ENCODE measurements at regions not wholly inside any gene's neighbourhood (a gene's known extent, or its start where the extent isn't known, plus 50 kb on each side); places are given as distances from the start of the nearest gene placed in this dataset.

GRCh38 chr2:42961961-42962360, 169.6 kb upstream of the HAAO start:
- Histone ChIP-seq H3K36me3 (ENCODE audit: insufficient read depth, low read length) (no peaks in the 10 kb centered on the region), H3K9me3 (ENCODE audit: low read length) (no peaks in the 10 kb centered on the region), H3K9ac (ENCODE audit: low read length) (no peak overlapping the region), H3K27ac (ENCODE audit: low read depth, low read length) (peak overlapping the region; percentile 46), H3K27me3 (ENCODE audit: control insufficient read depth in 1 of 2, insufficient read depth in 2 of 2, low read length in 2 of 2) (no peaks in the 10 kb centered on the region), H3K4me1 (ENCODE audit: insufficient read depth, low read length) (peaks cover 53% of the 10 kb centered on the region), H3K4me3 (ENCODE audit: low read depth in 1 of 2, low read length in 2 of 2) (no peak overlapping the region)

DNA sequence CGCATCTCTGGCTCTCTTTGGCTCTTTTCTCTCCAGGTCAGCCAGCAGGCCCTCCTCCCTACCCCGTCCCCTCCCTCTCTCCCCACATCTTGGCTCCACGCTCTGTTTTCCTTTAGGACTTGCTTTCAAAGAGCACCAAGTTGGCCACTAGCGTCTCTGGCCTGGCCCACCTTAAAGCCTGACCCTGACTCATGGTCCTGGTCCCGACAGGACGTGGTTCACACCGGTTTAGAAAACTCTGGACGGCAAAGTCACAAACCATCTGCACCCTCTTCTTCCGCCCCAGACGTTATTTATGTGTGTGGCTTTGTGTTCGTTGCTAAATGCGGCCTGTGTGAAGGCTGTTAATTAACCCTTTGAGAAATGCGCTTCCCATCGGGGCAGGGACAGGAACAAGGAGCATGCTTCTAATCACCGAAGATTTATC, 169.0 kb upstream of the HAAO start:
- Histone ChIP-seq H3K9ac (ENCODE audit: low read length) (no peak overlapping the region), H3K36me3 (ENCODE audit: insufficient read depth, low read length) (no peaks in the 10 kb centered on the region), H3K27me3 (ENCODE audit: control insufficient read depth in 1 of 2, insufficient read depth in 2 of 2, low read length in 2 of 2) (no peaks in the 10 kb centered on the region), H3K4me3 (ENCODE audit: low read depth in 1 of 2, low read length in 2 of 2) (no peak overlapping the region), H3K4me1 (ENCODE audit: insufficient read depth, low read length) (peaks cover 53% of the 10 kb centered on the region), H3K27ac (ENCODE audit: low read depth, low read length) (peak overlapping the region; percentile 70), H3K9me3 (ENCODE audit: low read length) (no peaks in the 10 kb centered on the region)

DNA sequence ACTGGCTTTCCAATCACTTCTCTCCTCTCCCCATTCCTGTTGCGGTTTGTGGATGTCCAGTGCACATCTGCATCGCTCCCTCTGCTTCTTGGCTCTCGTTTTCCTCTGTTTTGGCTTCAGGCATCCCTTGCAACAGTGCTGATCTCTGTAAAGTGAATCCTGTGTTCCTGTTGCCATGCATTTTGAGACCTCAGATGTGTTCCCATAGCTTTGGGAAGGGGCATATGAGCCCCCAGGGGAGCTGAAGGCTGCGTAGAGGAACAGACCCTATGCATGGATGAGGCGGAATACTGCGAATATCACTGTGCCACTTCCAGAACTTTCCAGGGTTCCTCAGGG, 168.4 kb upstream of the HAAO start:
- no peak overlapping the region for H3K4me3 ChIP-seq (ENCODE audit: low read depth in 1 of 2, low read length in 2 of 2)
- H3K4me1 ChIP-seq (ENCODE audit: insufficient read depth, low read length) = peaks cover 53% of the 10 kb centered on the region
- H3K36me3 ChIP-seq (ENCODE audit: insufficient read depth, low read length) = no peaks in the 10 kb centered on the region
- no peaks in the 10 kb centered on the region for H3K27me3 ChIP-seq (ENCODE audit: control insufficient read depth in 1 of 2, insufficient read depth in 2 of 2, low read length in 2 of 2)
- H3K27ac ChIP-seq (ENCODE audit: low read depth, low read length) = peak overlapping the region; percentile 70
- H3K9ac ChIP-seq (ENCODE audit: low read length) = no peak overlapping the region
- no peaks in the 10 kb centered on the region for H3K9me3 ChIP-seq (ENCODE audit: low read length)

DNA sequence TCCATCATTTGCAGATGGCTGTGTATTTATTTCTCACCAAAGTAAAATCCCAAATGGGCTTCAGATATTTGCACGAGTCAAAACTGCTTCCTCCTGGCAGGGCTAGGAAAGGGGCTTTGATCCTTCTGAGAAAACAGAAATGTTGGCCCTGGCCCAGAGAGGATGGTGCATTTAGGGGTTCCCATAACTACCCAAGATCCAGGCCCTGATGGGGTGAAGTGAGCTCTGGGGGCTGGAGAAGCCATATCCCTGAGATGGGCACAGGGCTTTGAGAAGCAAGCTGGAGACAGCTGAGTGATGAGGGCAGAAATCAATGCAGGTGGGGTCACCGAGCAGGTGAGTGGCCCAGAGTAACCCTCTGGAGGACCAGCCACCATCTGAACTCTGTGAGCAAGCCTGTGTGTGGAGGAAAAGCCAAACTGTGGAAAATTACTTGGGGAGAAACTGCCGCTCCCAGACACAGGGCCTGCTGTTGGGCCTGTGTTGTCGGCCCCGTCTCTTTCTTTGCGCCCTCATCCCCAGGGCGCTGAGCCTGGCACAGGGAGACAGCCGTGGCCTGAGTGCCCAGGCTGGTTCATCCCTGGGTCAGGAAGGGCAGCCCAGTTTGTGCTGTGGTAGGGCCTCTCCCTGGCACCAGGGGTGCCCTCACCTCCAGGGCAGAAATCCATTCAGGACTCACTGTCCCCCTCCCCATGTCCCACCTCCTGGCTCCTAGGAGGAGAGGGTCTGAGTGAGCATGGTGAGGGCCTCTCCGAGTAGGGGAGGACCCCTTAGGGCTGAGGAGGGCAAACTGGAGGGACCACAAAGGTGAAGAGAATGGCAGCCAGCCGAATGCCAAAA, 167.8 kb upstream of the HAAO start:
- H3K27ac ChIP-seq (ENCODE audit: low read depth, low read length) = peak overlapping the region; percentile 70
- H3K9ac ChIP-seq (ENCODE audit: low read length) = no peak overlapping the region
- no peaks in the 10 kb centered on the region for H3K27me3 ChIP-seq (ENCODE audit: control insufficient read depth in 1 of 2, insufficient read depth in 2 of 2, low read length in 2 of 2)
- H3K4me3 ChIP-seq (ENCODE audit: low read depth in 1 of 2, low read length in 2 of 2) = no peak overlapping the region
- H3K9me3 ChIP-seq (ENCODE audit: low read length) = no peaks in the 10 kb centered on the region
- H3K36me3 ChIP-seq (ENCODE audit: insufficient read depth, low read length) = no peaks in the 10 kb centered on the region
- peaks cover 53% of the 10 kb centered on the region for H3K4me1 ChIP-seq (ENCODE audit: insufficient read depth, low read length)

DNA sequence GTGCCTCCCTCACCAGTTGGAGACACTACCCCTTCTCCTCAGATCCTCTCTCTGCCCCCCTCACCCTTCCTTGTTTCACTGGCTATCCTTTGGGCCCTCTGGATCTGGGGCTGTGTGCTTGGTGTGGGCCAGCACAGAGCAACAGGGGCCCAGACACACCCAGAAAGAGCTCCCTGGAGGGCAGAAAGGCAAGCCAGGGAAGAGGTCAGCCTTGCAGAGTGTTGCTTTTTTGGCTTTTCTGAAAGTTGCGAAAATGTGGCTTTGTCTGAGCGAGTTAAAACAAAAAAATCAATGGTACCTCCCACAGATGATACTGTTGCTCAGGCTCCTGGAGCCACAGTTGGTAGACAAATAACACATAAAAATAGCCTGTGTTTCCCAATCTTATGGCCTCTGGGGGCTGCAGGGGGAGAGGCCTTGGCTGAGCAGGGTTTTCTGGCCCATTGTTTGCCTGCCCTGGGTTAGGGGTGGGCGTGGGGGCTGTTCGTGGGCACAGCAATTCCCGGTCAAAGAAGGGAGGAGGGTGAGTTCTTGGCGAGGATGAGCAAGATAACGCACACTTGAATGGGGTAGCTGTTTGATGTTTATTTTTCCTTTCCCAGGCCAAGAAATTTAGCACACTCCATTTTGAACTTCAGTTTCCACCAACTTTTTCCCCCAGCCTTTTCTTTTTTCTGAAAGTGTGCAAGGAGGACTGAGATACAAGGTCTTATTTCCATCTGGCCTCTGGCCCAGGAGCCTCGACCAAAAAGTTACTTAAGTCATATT, 167.0 kb upstream of the HAAO start:
- Histone ChIP-seq H3K36me3 (ENCODE audit: insufficient read depth, low read length) (no peaks in the 10 kb centered on the region), H3K9ac (ENCODE audit: low read length) (no peak overlapping the region), H3K27ac (ENCODE audit: low read depth, low read length) (peak overlapping the region; percentile 56), H3K4me1 (ENCODE audit: insufficient read depth, low read length) (peaks cover 49% of the 10 kb centered on the region), H3K27me3 (ENCODE audit: control insufficient read depth in 1 of 2, insufficient read depth in 2 of 2, low read length in 2 of 2) (no peaks in the 10 kb centered on the region), H3K4me3 (ENCODE audit: low read depth in 1 of 2, low read length in 2 of 2) (no peak overlapping the region), H3K9me3 (ENCODE audit: low read length) (no peaks in the 10 kb centered on the region)

DNA sequence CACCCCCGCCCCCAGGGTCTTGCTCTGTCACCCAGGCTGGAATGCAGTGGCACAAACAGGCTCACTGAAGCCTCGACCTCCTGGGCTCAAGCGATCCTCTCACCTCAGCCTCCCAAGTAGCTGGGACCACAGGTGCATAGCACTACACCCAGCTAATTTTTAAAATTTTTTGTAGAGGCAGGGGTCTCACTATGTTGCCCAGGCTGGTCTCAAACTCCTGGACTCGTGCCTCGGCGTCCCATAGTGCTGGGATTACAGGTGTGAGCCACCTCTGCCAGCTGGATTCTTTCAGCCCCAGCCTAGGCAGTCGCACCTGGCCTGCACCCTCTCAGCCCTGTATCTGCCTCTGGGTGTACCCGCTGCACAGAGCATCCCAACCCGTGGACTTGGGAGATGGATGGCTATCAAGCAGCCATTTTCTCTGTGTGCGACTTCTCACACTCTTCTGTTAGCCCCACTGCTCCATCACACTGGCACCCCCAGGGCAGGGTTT, 166.4 kb upstream of the HAAO start:
- Histone ChIP-seq H3K9ac (ENCODE audit: low read length) (no peak overlapping the region), H3K27me3 (ENCODE audit: control insufficient read depth in 1 of 2, insufficient read depth in 2 of 2, low read length in 2 of 2) (no peaks in the 10 kb centered on the region), H3K36me3 (ENCODE audit: insufficient read depth, low read length) (no peaks in the 10 kb centered on the region), H3K4me3 (ENCODE audit: low read depth in 1 of 2, low read length in 2 of 2) (no peak overlapping the region), H3K27ac (ENCODE audit: low read depth, low read length) (peak overlapping the region; percentile 56), H3K9me3 (ENCODE audit: low read length) (no peaks in the 10 kb centered on the region), H3K4me1 (ENCODE audit: insufficient read depth, low read length) (peaks cover 46% of the 10 kb centered on the region)

DNA sequence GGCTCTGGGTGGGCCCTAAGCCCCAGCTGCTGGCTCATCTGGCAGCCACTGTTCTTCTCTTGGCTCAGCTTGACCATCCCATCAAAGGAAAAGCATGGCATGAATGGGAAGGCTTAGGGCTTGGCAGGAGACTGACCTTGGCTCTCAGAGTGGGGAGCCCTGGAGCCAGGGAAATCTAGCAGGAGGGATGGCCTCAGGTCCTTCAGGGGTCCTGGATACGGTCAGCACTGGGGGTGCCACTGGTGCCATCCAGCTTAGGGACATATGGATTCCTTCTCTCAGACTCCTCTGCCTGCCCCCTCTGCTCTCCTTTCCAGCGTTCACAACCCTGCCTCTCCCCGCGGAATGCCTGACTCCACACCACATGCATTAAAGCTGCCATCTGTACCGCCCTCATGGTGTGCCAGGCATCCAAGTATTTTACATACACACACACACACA, 165.5 kb upstream of the HAAO start:
- no peaks in the 10 kb centered on the region for H3K36me3 ChIP-seq (ENCODE audit: insufficient read depth, low read length)
- peaks cover 43% of the 10 kb centered on the region for H3K4me1 ChIP-seq (ENCODE audit: insufficient read depth, low read length)
- no peak overlapping the region for H3K27ac ChIP-seq (ENCODE audit: low read depth, low read length)
- no peak overlapping the region for H3K4me3 ChIP-seq (ENCODE audit: low read depth in 1 of 2, low read length in 2 of 2)
- no peaks in the 10 kb centered on the region for H3K27me3 ChIP-seq (ENCODE audit: control insufficient read depth in 1 of 2, insufficient read depth in 2 of 2, low read length in 2 of 2)
- no peak overlapping the region for H3K9ac ChIP-seq (ENCODE audit: low read length)
- H3K9me3 ChIP-seq (ENCODE audit: low read length) = no peaks in the 10 kb centered on the region

GRCh38 chr2:42957109-42957860, 164.9 kb upstream of the HAAO start:
- Histone ChIP-seq H3K9ac (ENCODE audit: low read length) (no peak overlapping the region), H3K4me3 (ENCODE audit: low read depth in 1 of 2, low read length in 2 of 2) (no peak overlapping the region), H3K4me1 (ENCODE audit: insufficient read depth, low read length) (peaks cover 37% of the 10 kb centered on the region), H3K36me3 (ENCODE audit: insufficient read depth, low read length) (no peaks in the 10 kb centered on the region), H3K9me3 (ENCODE audit: low read length) (no peaks in the 10 kb centered on the region), H3K27me3 (ENCODE audit: control insufficient read depth in 1 of 2, insufficient read depth in 2 of 2, low read length in 2 of 2) (no peaks in the 10 kb centered on the region), H3K27ac (ENCODE audit: low read depth, low read length) (no peak overlapping the region)

DNA sequence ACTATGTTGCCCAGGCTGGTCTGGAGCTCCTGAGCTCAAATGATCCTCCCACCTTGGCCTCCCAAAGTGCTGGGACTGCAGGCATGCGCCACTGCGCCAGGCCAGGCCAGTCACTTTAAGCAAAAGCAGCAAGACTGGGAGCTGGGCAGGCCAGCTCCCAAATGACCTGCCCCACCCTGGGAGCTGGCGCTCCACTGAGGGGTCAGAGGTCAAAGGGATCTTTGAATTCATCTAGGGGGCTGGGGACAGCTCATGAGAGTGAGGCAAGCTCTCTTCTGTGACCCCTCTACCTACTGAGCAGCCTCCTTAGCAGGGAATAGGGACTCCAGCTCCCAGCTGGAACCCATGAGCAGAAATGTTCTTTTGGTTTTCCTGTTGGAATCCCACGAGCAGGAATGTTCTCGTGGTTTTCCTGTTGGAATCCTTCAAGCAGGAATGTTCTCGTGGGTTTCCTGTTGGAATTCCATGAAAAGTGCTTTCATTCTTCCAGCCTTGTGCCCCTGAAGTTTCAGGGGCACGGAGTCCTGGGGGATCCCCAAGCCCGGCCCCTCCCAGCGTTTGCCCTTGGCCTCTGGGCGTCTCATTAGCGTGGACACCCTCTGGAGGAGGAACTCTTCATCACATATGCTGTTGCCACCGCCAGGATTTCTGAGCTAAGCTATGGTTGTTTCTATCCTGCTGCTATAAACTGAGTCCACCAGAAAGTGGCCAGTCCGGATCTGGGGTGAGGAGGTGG, 162.0 kb upstream of the HAAO start:
- H3K9me3 ChIP-seq (ENCODE audit: low read length) = no peaks in the 10 kb centered on the region
- H3K9ac ChIP-seq (ENCODE audit: low read length) = no peak overlapping the region
- H3K4me3 ChIP-seq (ENCODE audit: low read depth in 1 of 2, low read length in 2 of 2) = no peak overlapping the region
- no peaks in the 10 kb centered on the region for H3K27me3 ChIP-seq (ENCODE audit: control insufficient read depth in 1 of 2, insufficient read depth in 2 of 2, low read length in 2 of 2)
- H3K36me3 ChIP-seq (ENCODE audit: insufficient read depth, low read length) = no peaks in the 10 kb centered on the region
- H3K4me1 ChIP-seq (ENCODE audit: insufficient read depth, low read length) = peaks cover 10% of the 10 kb centered on the region
- H3K27ac ChIP-seq (ENCODE audit: low read depth, low read length) = no peak overlapping the region

GRCh38 chr2:42953216-42953615, 160.8 kb upstream of the HAAO start:
- H3K9ac ChIP-seq (ENCODE audit: low read length) = no peak overlapping the region
- peaks cover 5% of the 10 kb centered on the region for H3K4me1 ChIP-seq (ENCODE audit: insufficient read depth, low read length)
- H3K9me3 ChIP-seq (ENCODE audit: low read length) = no peaks in the 10 kb centered on the region
- H3K27ac ChIP-seq (ENCODE audit: low read depth, low read length) = no peak overlapping the region
- H3K27me3 ChIP-seq (ENCODE audit: control insufficient read depth in 1 of 2, insufficient read depth in 2 of 2, low read length in 2 of 2) = no peaks in the 10 kb centered on the region
- H3K36me3 ChIP-seq (ENCODE audit: insufficient read depth, low read length) = no peaks in the 10 kb centered on the region
- no peak overlapping the region for H3K4me3 ChIP-seq (ENCODE audit: low read depth in 1 of 2, low read length in 2 of 2)

Data from muscle layer of colon (tissue), 2 donors.